ENCODE measurements at regions not wholly inside any gene's neighbourhood (a gene's known extent, or its start where the extent isn't known, plus 50 kb on each side); places are given as distances from the start of the nearest gene placed in this dataset.

- no peak overlapping the region for H3K27ac ChIP-seq (replicated peaks)
- H3K27me3 ChIP-seq (ENCODE audit: low read depth) = peaks cover 47% of the 10 kb centered on the region
- TF ChIP-seq CTCF (IDR thresholded peaks at IDR 0.05; ENCODE audit: borderline replicate concordance) = no peak
- intact Hi-C loops (cut with micrococcal nuclease) = no loop called here
- H3K36me3 ChIP-seq = no peaks in the 10 kb centered on the region
- peaks cover 4% of the 10 kb centered on the region for H3K9me3 ChIP-seq (replicated peaks)
- no peaks in the 10 kb centered on the region for H3K4me1 ChIP-seq
- no peak for DNase-seq
- no peak overlapping the region for H3K4me3 ChIP-seq
Measured at GRCh38 chr6:165936660-165937059, 231.0 kb downstream of the TBXT start.

- H3K27ac ChIP-seq (replicated peaks) = no peak overlapping the region
- no peak for TF ChIP-seq CTCF (IDR thresholded peaks at IDR 0.05; ENCODE audit: borderline replicate concordance)
- no peaks in the 10 kb centered on the region for H3K36me3 ChIP-seq
- H3K27me3 ChIP-seq (ENCODE audit: low read depth) = peaks cover 48% of the 10 kb centered on the region
- intact Hi-C loops (cut with micrococcal nuclease) = no loop called here
- no peak for DNase-seq
- H3K4me1 ChIP-seq = no peaks in the 10 kb centered on the region
- H3K9me3 ChIP-seq (replicated peaks) = no peaks in the 10 kb centered on the region
- H3K4me3 ChIP-seq = no peak overlapping the region
Measured at GRCh38 chr6:165936096-165936495, 231.6 kb downstream of the TBXT start.

DNA sequence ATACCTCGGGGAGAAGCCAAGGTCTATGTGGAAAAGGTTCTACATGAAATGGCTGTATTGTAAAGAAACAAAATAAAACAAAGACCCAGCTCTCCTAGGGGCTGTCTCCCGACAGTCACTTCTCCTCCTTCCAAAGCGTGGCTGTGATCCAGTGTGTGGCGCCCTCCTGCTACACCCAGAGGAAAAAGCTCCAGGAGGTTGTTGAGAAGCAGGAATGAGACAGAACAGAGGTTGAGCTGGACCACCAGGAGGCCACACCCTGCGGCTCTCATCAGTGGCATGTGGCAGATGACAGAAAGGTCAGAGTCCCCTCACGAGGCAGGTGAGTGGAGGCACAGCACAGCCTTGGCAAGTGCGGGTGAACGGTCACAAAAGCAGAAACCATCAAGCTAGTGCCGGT, 236.0 kb downstream of the TBXT start:
- TF ChIP-seq CTCF (IDR thresholded peaks at IDR 0.05; ENCODE audit: borderline replicate concordance) = no peak

GRCh38 chr6:165930668-165931214, 236.9 kb downstream of the TBXT start:
- H3K27ac ChIP-seq (replicated peaks) = no peak overlapping the region
- intact Hi-C loops (cut with micrococcal nuclease) = no loop called here
- TF ChIP-seq CTCF (IDR thresholded peaks at IDR 0.05; ENCODE audit: borderline replicate concordance) = no peak
- no peak overlapping the region for H3K4me3 ChIP-seq
- no peaks in the 10 kb centered on the region for H3K4me1 ChIP-seq
- peaks cover 41% of the 10 kb centered on the region for H3K27me3 ChIP-seq (ENCODE audit: low read depth)
- DNase-seq = no peak
- H3K9me3 ChIP-seq (replicated peaks) = no peaks in the 10 kb centered on the region
- no peaks in the 10 kb centered on the region for H3K36me3 ChIP-seq

More for the DNA sequence above, 236.0 kb downstream of the TBXT start:
- Histone ChIP-seq H3K4me1 (no peaks in the 10 kb centered on the region), H3K27ac (replicated peaks) (no peak overlapping the region), H3K4me3 (no peak overlapping the region), H3K27me3 (ENCODE audit: low read depth) (peaks cover 50% of the 10 kb centered on the region), H3K36me3 (no peaks in the 10 kb centered on the region), H3K9me3 (replicated peaks) (no peaks in the 10 kb centered on the region)
- no peak for DNase-seq
- intact Hi-C loops (cut with micrococcal nuclease) = no loop called here

DNA sequence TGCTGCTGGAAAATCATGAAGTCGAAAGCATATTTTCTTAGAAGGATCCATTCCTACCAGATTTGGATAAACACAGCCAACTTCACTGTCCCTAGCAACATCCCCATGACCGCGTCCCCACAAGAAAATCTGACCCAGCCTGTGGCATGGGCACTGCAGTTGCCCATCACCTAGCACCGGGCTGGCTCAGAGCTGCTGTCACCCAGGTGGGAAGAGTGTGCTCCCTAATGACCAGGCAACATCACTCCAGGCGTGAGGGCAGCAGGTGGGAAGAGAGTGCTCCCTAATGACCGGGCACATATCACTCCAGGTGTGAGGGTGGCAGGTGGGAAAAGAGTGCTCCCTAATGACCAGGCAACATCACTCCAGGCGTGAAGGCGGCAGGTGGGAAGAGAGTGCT, 238.0 kb downstream of the TBXT start:
- Histone ChIP-seq H3K27ac (replicated peaks) (no peak overlapping the region), H3K9me3 (replicated peaks) (no peaks in the 10 kb centered on the region), H3K27me3 (ENCODE audit: low read depth) (peaks cover 31% of the 10 kb centered on the region), H3K4me1 (no peaks in the 10 kb centered on the region), H3K4me3 (no peak overlapping the region), H3K36me3 (no peaks in the 10 kb centered on the region)
- intact Hi-C loops (cut with micrococcal nuclease) = no loop called here
- DNase-seq = no peak
- no peak for TF ChIP-seq CTCF (IDR thresholded peaks at IDR 0.05; ENCODE audit: borderline replicate concordance)

Data from left ventricle myocardium inferior (tissue), 1 donor.